HepG2 (cell line): ENCODE measurements at regions not wholly inside any gene's neighbourhood (a gene's known extent, or its start where the extent isn't known, plus 50 kb on each side); places are given as distances from the start of the nearest gene placed in this dataset.

Experiments used
- ATAC-seq: fragments of 200-7000 bp; cut with Tn5 transposase; 3 replicates; pipeline ENCODE4 v1.9.1; 2020; ENCODE audit warnings: mild to moderate bottlenecking, moderate library complexity
- BruUV-seq: library from RNA; stranded (reverse); fragments of 400-500 nt; replicated peaks from 2 replicates; lab custom pipeline; 2021; lab: Mats Ljungman, UMichigan
- CTCF ChIA-PET: fragments of 300-600 bp; formaldehyde crosslinking; extraction: SDS; loops from one replicate; lab custom pipeline; 2021; ENCODE audit warnings: low total read pairs, inconsistent platforms, low intra/inter-chr PET ratio; lab: Yijun Ruan, JAX
- POLR2A ChIA-PET: fragments of 350-600 bp; sonication (Branson Sonifier 250); formaldehyde crosslinking; loops from one replicate; lab custom pipeline; 2020; ENCODE audit warnings: antibody characterized with exemption, inconsistent platforms; lab: Yijun Ruan, JAX
- DNase-seq: peaks from one replicate; pipeline ENCODE4 v3.0.0-alpha.2; 2015; ENCODE audit warnings: low spot score
- FAIRE-seq: peaks from 3 replicates; lab custom pipeline; 2011; peaks lifted over from hg19 to GRCh38; lab: Jason Lieb, UNC
- H2AFZ ChIP-seq: one replicate; pipeline ENCODE4 v1.6.1; 2011; ENCODE audit warnings: low read length, inconsistent platforms
- H3K27ac ChIP-seq: fragments of 300-600 bp; 3 replicates; pipeline ENCODE4 v1.8.0; 2011; ENCODE audit warnings: mixed run types, mild to moderate bottlenecking, mixed read lengths, low read length, inconsistent platforms; ENCODE audit not compliant: insufficient read depth; ENCODE audit errors: extremely low read length
- H3K27me3 ChIP-seq, 2 experiments: fragments of 200-600 bp in 1 of 2; 2 replicates in 1 of 2; 3 replicates in 1 of 2; pipeline versions ENCODE4 v1.6.0 to v1.8.0; 2011; ENCODE audit warnings: low read length in 2 of 2, mild to moderate bottlenecking in 2 of 2, moderate library complexity in 2 of 2, inconsistent platforms in 1 of 2; ENCODE audit not compliant: insufficient read depth in 2 of 2, control insufficient read depth in 1 of 2
- H3K36me3 ChIP-seq, 2 experiments: fragments of 200-600 bp in 1 of 2; replicated peaks in 1 of 2; 2 replicates in 1 of 2; 3 replicates in 1 of 2; pipeline versions ENCODE4 v1.5.1 to v1.8.0; 2011; ENCODE audit warnings: low read length in 2 of 2, inconsistent platforms in 1 of 2; ENCODE audit not compliant: insufficient read depth in 2 of 2, control insufficient read depth in 1 of 2
- H3K4me1 ChIP-seq: 2 replicates; pipeline ENCODE4 v1.5.1; 2012; ENCODE audit warnings: low read length, inconsistent platforms; ENCODE audit not compliant: insufficient read depth
- H3K4me2 ChIP-seq: 2 replicates; pipeline ENCODE4 v1.6.0; 2011; ENCODE audit warnings: low read depth, low read length, inconsistent platforms
- H3K4me3 ChIP-seq, 3 experiments: fragments of 200-600 bp in 1 of 3; sonication (generic), shearing (Covaris generic) in 1 of 3; replicated peaks in 1 of 3; 2 replicates each; pipeline ENCODE4 v1.5.1; 2011 to 2016; ENCODE audit warnings: low read length in 3 of 3, inconsistent platforms in 2 of 3, low read depth in 2 of 3, mild to moderate bottlenecking in 2 of 3, control low read depth in 1 of 3, mixed read lengths in 1 of 3; ENCODE audit not compliant: insufficient read depth in 1 of 3
- H3K79me2 ChIP-seq: one replicate; pipeline ENCODE4 v1.6.1; 2011; ENCODE audit warnings: low read length, inconsistent platforms; ENCODE audit not compliant: insufficient read depth
- H3K9ac ChIP-seq: 2 replicates; pipeline ENCODE4 v1.6.0; 2011; ENCODE audit warnings: mild to moderate bottlenecking, low read depth, low read length, inconsistent platforms; ENCODE audit not compliant: insufficient read depth
- H3K9me3 ChIP-seq: 2 replicates; pipeline ENCODE4 v1.5.1; 2012; ENCODE audit warnings: mild to moderate bottlenecking, low read length
- H4K20me1 ChIP-seq: 2 replicates; pipeline ENCODE4 v1.6.0; 2011; ENCODE audit warnings: inconsistent platforms, mild to moderate bottlenecking, low read length, moderate library complexity; ENCODE audit not compliant: insufficient read depth
- MLLT10 ChIP-seq: sonication (generic); formaldehyde crosslinking; IDR thresholded peaks from 2 replicates; pipeline ENCODE4 v1.4.0; 2020; ENCODE audit warnings: missing genetic modification reagents
- NFIC ChIP-seq: IDR thresholded peaks from 2 replicates; pipeline ENCODE4 v1.6.1; 2012; ENCODE audit warnings: mild to moderate bottlenecking, low read length, inconsistent platforms
- PCBP2 ChIP-seq: fragments of 200-400 bp; formaldehyde crosslinking; optimal IDR thresholded peaks from 2 replicates; pipeline ENCODE3; 2018; ENCODE audit warnings: low read length, low read depth; ENCODE audit not compliant: poor library complexity, severe bottlenecking
- SRSF9 ChIP-seq: fragments of 200-400 bp; formaldehyde crosslinking; IDR thresholded peaks from 2 replicates; pipeline ENCODE4 v1.6.1; 2018; ENCODE audit warnings: borderline replicate concordance, mild to moderate bottlenecking, low read depth, low read length; ENCODE audit not compliant: insufficient read depth, poor library complexity, severe bottlenecking
- ZFP41 ChIP-seq: sonication (generic); formaldehyde crosslinking; IDR thresholded peaks from 2 replicates; pipeline ENCODE4 v1.4.0; 2020; ENCODE audit warnings: mild to moderate bottlenecking, missing genetic modification reagents, borderline replicate concordance
- ZFP62 ChIP-seq: sonication (generic); formaldehyde crosslinking; IDR thresholded peaks from 2 replicates; pipeline ENCODE4 v1.4.0; 2020; ENCODE audit warnings: missing genetic modification reagents
- ZKSCAN5 ChIP-seq: sonication (generic); formaldehyde crosslinking; IDR thresholded peaks from 2 replicates; pipeline ENCODE4 v1.5.1; 2020; ENCODE audit warnings: mild to moderate bottlenecking, missing genetic modification reagents
- ZMYM4 ChIP-seq: sonication (generic); formaldehyde crosslinking; IDR thresholded peaks from 2 replicates; pipeline ENCODE4 v1.8.1; 2023; ENCODE audit warnings: mild to moderate bottlenecking, missing genetic modification reagents
- ZNF614 ChIP-seq: IDR thresholded peaks from 2 replicates; pipeline ENCODE4 v1.6.1; 2018; ENCODE audit warnings: missing biosample characterization, missing genetic modification reagents, inconsistent platforms, borderline replicate concordance
- ZNF619 ChIP-seq: sonication (generic); formaldehyde crosslinking; IDR thresholded peaks from 2 replicates; pipeline ENCODE4 v1.4.0; 2020; ENCODE audit warnings: mild to moderate bottlenecking, missing genetic modification reagents
- ZNF670 ChIP-seq: sonication (generic); formaldehyde crosslinking; IDR thresholded peaks from 2 replicates; pipeline ENCODE4 v1.8.0; 2022; ENCODE audit warnings: mild to moderate bottlenecking, missing genetic modification reagents, borderline replicate concordance
- ZNF781 ChIP-seq: sonication (generic); formaldehyde crosslinking; IDR thresholded peaks from 2 replicates; pipeline ENCODE4 v1.5.1; 2020; ENCODE audit warnings: borderline replicate concordance, mild to moderate bottlenecking, missing genetic modification reagents; ENCODE audit errors: not compliant biosample characterization
- WGBS: methylation state at CpG from one replicate; pipeline ENCODE4 v1.1.6; 2017; ENCODE audit warnings: low lambda C conversion rate; 5-methylcytosine and 5-hydroxymethylcytosine counted together
- in situ Hi-C: cut with HindIII; loops from 2 replicates; pipeline ENCODE4 v1.10.0; 2017; ENCODE audit warnings: low pct_unique_long_range_greater_than_20kb; ENCODE audit not compliant: extremely low pct_ligation_motif_present
- intact Hi-C: fragments of 100-400 bp; cut with micrococcal nuclease; formaldehyde crosslinking; loops from one replicate; pipeline ENCODE4 v1.10.0; 2022; ENCODE audit not compliant: unreplicated experiment
- TF ChIP-seq, protein P1 (sequence below): sonication (generic); formaldehyde crosslinking; IDR thresholded peaks from 2 replicates; pipeline ENCODE4 v1.5.1; 2020; ENCODE audit warnings: mild to moderate bottlenecking, missing genetic modification reagents
- TF ChIP-seq, protein P2 (sequence below): sonication (generic); formaldehyde crosslinking; IDR thresholded peaks from 2 replicates; pipeline ENCODE4 v1.4.0; 2020; ENCODE audit warnings: missing genetic modification reagents; ENCODE audit errors: not compliant biosample characterization
- TF ChIP-seq, protein P3 (sequence below): sonication (generic); formaldehyde crosslinking; IDR thresholded peaks from 2 replicates; pipeline ENCODE4 v1.9.0; 2021; ENCODE audit warnings: mild to moderate bottlenecking, missing genetic modification reagents

DNA sequence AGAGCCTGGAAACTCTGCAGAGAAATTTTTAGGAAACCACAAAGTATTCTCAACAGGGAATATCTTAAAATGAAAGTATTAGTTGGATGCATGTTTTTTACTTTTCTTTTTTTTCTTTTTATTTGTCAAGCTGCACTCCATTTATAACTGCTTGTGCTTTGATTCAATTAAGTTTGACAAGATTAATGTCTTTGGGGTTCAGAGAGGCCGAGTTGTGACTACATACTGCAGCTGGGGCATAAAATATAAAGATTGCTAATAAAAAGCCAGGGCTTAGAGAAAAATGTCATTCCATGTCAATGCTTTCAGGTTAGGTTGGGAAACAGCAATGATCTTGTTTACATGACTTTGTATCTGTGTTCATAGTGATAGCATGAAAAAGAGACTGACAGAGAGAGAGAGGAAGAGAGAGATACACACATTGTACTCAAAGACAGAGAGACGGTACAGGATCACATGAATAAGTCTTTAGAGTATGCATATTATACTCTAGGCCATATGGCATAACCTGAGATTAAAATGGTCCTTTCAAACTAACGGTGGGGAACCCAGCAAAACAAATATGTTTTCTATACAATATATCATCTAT lies 1022.3 kb upstream of the CNTNAP5 start:
- Histone ChIP-seq H3K27ac (no peak overlapping the region), H2AFZ (no peak overlapping the region), H3K27me3 (no peaks in the 10 kb centered on the region), H3K9me3 (peaks cover 83% of the 10 kb centered on the region), H3K4me3 (no peak overlapping the region), H3K36me3 (no peaks in the 10 kb centered on the region), H3K79me2 (no peaks in the 10 kb centered on the region), H3K4me1 (no peaks in the 10 kb centered on the region), H3K9ac (no peak overlapping the region), H3K4me2 (no peak overlapping the region), H4K20me1 (no peaks in the 10 kb centered on the region)
- ChIA-PET CTCF (no interaction called here), POLR2A (no interaction called here)
- FAIRE-seq (no peak), ATAC-seq (no peak), DNase-seq (no peak)
- WGBS, result 4% methylated on average over 3 of the region's 3 CpGs
- in situ Hi-C loops, result no loop called here
- no TSS peak for BruUV-seq
- intact Hi-C loops, result no loop called here
- TF ChIP-seq, protein P1, sequence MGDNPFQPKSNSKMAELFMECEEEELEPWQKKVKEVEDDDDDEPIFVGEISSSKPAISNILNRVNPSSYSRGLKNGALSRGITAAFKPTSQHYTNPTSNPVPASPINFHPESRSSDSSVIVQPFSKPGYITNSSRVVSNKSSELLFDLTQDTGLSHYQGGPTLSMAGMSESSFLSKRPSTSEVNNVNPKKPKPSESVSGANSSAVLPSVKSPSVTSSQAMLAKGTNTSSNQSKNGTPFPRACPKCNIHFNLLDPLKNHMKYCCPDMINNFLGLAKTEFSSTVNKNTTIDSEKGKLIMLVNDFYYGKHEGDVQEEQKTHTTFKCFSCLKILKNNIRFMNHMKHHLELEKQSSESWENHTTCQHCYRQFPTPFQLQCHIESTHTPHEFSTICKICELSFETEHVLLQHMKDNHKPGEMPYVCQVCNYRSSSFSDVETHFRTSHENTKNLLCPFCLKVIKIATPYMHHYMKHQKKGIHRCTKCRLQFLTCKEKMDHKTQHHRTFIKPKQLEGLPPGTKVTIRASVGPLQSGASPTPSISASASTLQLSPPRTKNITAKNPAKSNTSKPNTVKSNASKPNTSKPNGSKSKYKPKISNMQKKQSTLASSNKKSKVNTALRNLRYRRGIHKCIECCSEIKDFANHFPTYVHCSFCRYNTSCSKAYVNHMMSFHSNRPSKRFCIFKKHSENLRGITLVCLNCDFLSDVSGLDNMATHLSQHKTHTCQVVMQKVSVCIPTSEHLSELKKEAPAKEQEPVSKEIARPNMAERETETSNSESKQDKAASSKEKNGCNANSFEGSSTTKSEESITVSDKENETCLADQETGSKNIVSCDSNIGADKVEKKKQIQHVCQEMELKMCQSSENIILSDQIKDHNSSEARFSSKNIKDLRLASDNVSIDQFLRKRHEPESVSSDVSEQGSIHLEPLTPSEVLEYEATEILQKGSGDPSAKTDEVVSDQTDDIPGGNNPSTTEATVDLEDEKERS (CRISPR knock-in tag), result no peak
- TF ChIP-seq ZKSCAN5, result no peak
- TF ChIP-seq ZNF781 (CRISPR knock-in tag), result no peak
- TF ChIP-seq NFIC, result no peak
- TF ChIP-seq MLLT10 (CRISPR knock-in tag), result no peak
- TF ChIP-seq ZMYM4 (CRISPR knock-in tag), result no peak
- TF ChIP-seq, protein P2, sequence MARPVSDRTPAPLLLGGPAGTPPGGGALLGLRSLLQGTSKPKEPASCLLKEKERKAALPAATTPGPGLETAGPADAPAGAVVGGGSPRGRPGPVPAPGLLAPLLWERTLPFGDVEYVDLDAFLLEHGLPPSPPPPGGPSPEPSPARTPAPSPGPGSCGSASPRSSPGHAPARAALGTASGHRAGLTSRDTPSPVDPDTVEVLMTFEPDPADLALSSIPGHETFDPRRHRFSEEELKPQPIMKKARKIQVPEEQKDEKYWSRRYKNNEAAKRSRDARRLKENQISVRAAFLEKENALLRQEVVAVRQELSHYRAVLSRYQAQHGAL (CRISPR knock-in tag), result no peak
- TF ChIP-seq SRSF9, result no peak
- TF ChIP-seq, protein P3, sequence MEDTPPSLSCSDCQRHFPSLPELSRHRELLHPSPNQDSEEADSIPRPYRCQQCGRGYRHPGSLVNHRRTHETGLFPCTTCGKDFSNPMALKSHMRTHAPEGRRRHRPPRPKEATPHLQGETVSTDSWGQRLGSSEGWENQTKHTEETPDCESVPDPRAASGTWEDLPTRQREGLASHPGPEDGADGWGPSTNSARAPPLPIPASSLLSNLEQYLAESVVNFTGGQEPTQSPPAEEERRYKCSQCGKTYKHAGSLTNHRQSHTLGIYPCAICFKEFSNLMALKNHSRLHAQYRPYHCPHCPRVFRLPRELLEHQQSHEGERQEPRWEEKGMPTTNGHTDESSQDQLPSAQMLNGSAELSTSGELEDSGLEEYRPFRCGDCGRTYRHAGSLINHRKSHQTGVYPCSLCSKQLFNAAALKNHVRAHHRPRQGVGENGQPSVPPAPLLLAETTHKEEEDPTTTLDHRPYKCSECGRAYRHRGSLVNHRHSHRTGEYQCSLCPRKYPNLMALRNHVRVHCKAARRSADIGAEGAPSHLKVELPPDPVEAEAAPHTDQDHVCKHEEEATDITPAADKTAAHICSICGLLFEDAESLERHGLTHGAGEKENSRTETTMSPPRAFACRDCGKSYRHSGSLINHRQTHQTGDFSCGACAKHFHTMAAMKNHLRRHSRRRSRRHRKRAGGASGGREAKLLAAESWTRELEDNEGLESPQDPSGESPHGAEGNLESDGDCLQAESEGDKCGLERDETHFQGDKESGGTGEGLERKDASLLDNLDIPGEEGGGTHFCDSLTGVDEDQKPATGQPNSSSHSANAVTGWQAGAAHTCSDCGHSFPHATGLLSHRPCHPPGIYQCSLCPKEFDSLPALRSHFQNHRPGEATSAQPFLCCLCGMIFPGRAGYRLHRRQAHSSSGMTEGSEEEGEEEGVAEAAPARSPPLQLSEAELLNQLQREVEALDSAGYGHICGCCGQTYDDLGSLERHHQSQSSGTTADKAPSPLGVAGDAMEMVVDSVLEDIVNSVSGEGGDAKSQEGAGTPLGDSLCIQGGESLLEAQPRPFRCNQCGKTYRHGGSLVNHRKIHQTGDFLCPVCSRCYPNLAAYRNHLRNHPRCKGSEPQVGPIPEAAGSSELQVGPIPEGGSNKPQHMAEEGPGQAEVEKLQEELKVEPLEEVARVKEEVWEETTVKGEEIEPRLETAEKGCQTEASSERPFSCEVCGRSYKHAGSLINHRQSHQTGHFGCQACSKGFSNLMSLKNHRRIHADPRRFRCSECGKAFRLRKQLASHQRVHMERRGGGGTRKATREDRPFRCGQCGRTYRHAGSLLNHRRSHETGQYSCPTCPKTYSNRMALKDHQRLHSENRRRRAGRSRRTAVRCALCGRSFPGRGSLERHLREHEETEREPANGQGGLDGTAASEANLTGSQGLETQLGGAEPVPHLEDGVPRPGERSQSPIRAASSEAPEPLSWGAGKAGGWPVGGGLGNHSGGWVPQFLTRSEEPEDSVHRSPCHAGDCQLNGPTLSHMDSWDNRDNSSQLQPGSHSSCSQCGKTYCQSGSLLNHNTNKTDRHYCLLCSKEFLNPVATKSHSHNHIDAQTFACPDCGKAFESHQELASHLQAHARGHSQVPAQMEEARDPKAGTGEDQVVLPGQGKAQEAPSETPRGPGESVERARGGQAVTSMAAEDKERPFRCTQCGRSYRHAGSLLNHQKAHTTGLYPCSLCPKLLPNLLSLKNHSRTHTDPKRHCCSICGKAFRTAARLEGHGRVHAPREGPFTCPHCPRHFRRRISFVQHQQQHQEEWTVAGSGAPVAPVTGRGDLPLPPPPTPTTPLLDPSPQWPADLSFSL, result no peak
- TF ChIP-seq ZFP62 (CRISPR knock-in tag), result no peak
- no peak for TF ChIP-seq ZFP41
- TF ChIP-seq ZNF614 (CRISPR knock-in tag), result no peak
- TF ChIP-seq ZNF619, result no peak
- no peak for TF ChIP-seq PCBP2
- no peak for TF ChIP-seq ZNF670 (CRISPR knock-in tag)
